Activated CD8-positive, alpha-beta memory T cell treated with anti-CD3 and anti-CD28 coated beads for 36 hours (primary cell): ENCODE measurements at regions not wholly inside any gene's neighbourhood (a gene's known extent, or its start where the extent isn't known, plus 50 kb on each side); places are given as distances from the start of the nearest gene placed in this dataset.

ENCODE experiments used
- CTCF ChIA-PET: fragments of 350-600 bp; sonication (Branson Sonifier 250); formaldehyde crosslinking; loops from one replicate; lab custom pipeline; 2021; ENCODE audit warnings: antibody characterized with exemption; lab: Charles Lee
- POLR2A ChIA-PET: fragments of 350-600 bp; sonication (Branson Sonifier 250); formaldehyde crosslinking; loops from one replicate; lab custom pipeline; 2021; ENCODE audit warnings: antibody characterized with exemption; lab: Charles Lee

- ChIA-PET POLR2A (no interaction called here), CTCF (no interaction called here)
Measured at GRCh38 chr10:36662571-36662970, 462.8 kb upstream of the ANKRD30A start.

- ChIA-PET CTCF (no interaction called here), POLR2A (no interaction called here)
Measured at GRCh38 chr10:36650274-36650673, 475.1 kb upstream of the ANKRD30A start.

GRCh38 chr10:36647540-36647939 is 477.9 kb upstream of the ANKRD30A start:
- ChIA-PET POLR2A (no interaction called here), CTCF (no interaction called here)

- ChIA-PET CTCF (no interaction called here), POLR2A (no interaction called here)
Measured at GRCh38 chr10:36640626-36641025, 484.8 kb upstream of the ANKRD30A start.

GRCh38 chr10:36638462-36639155 is 486.8 kb upstream of the ANKRD30A start:
- CTCF ChIA-PET: no interaction called here

GRCh38 chr10:36636879-36637278 is 488.5 kb upstream of the ANKRD30A start:
- ChIA-PET CTCF (interaction anchor here (0.6 kb wide), 1 partner anchor 212 kb away, joined by 4 read pairs; no protein-coding TSS in a partner anchor), POLR2A (no interaction called here)

More at GRCh38 chr10:36638462-36639155, 486.8 kb upstream of the ANKRD30A start:
- POLR2A ChIA-PET: no interaction called here

- POLR2A ChIA-PET: no interaction called here
- CTCF ChIA-PET: no interaction called here
Measured at GRCh38 chr10:36636285-36636839, 489.0 kb upstream of the ANKRD30A start.

- ChIA-PET POLR2A (no interaction called here), CTCF (no interaction called here)
Measured at GRCh38 chr10:36634916-36635315, 490.5 kb upstream of the ANKRD30A start.

- ChIA-PET CTCF (no interaction called here), POLR2A (no interaction called here)
Measured at GRCh38 chr10:36630267-36630666, 495.1 kb upstream of the ANKRD30A start.

GRCh38 chr10:36629476-36629875 is 495.9 kb upstream of the ANKRD30A start:
- POLR2A ChIA-PET: no interaction called here
- CTCF ChIA-PET: interaction anchor here (0.5 kb wide), 1 partner anchor 512 kb away, joined by 3 read pairs; no protein-coding TSS in a partner anchor

- POLR2A ChIA-PET: no interaction called here
- CTCF ChIA-PET: no interaction called here
Measured at GRCh38 chr10:36624551-36625100, 500.8 kb upstream of the ANKRD30A start.

- POLR2A ChIA-PET: no interaction called here
- CTCF ChIA-PET: no interaction called here
Measured at GRCh38 chr10:36621346-36621745, 504.1 kb upstream of the ANKRD30A start.

GRCh38 chr10:36612436-36612835 is 513.0 kb upstream of the ANKRD30A start:
- ChIA-PET POLR2A (no interaction called here), CTCF (no interaction called here)

GRCh38 chr10:36608866-36609265 is 516.5 kb upstream of the ANKRD30A start:
- POLR2A ChIA-PET: no interaction called here
- CTCF ChIA-PET: no interaction called here

GRCh38 chr10:36608251-36608650 is 517.1 kb upstream of the ANKRD30A start:
- CTCF ChIA-PET: interaction anchor here (0.6 kb wide), 1 partner anchor 122 kb away, joined by 3 read pairs; no protein-coding TSS in a partner anchor
- POLR2A ChIA-PET: no interaction called here

- CTCF ChIA-PET: no interaction called here
- POLR2A ChIA-PET: no interaction called here
Measured at GRCh38 chr10:36606234-36606839, 519.1 kb upstream of the ANKRD30A start.

GRCh38 chr10:36604316-36604715 is 521.1 kb upstream of the ANKRD30A start:
- ChIA-PET CTCF (no interaction called here), POLR2A (no interaction called here)

GRCh38 chr10:36603688-36604087 is 521.7 kb upstream of the ANKRD30A start:
- POLR2A ChIA-PET: no interaction called here
- CTCF ChIA-PET: no interaction called here

- CTCF ChIA-PET: no interaction called here
- POLR2A ChIA-PET: no interaction called here
Measured at GRCh38 chr10:36602374-36602773, 523.0 kb upstream of the ANKRD30A start.

- ChIA-PET CTCF (no interaction called here), POLR2A (no interaction called here)
Measured at GRCh38 chr10:36597756-36598320, 527.6 kb upstream of the ANKRD30A start.
